Esophagus muscularis mucosa (tissue), 3 donors: ENCODE measurements at regions not wholly inside any gene's neighbourhood (a gene's known extent, or its start where the extent isn't known, plus 50 kb on each side); places are given as distances from the start of the nearest gene placed in this dataset.

Experiments used
- POLR2A ChIP-seq: fragments of 450-650 bp; IDR thresholded peaks from one replicate; pipeline ENCODE4 v1.6.1; 2017; ENCODE audit warnings: antibody characterized with exemption, moderate library complexity, mild to moderate bottlenecking, low read depth
- POLR2AphosphoS5 ChIP-seq, 2 donors: sonication (generic); formaldehyde crosslinking; IDR thresholded peaks; one replicate each; pipeline ENCODE4 v1.6.1; 2017; ENCODE audit warnings: antibody characterized with exemption in 2 of 2
- TF ChIP-seq, protein P1 (sequence below), 3 experiments: fragments of 200-600 bp in 2 of 3; fragments of 450-650 bp in 1 of 3; sonication (generic) in 2 of 3; IDR thresholded peaks; one replicate each; pipeline ENCODE4 v1.5.1; 2017 to 2019; ENCODE audit warnings: antibody characterized with exemption in 3 of 3, mild to moderate bottlenecking in 2 of 3, moderate library complexity in 1 of 3

DNA sequence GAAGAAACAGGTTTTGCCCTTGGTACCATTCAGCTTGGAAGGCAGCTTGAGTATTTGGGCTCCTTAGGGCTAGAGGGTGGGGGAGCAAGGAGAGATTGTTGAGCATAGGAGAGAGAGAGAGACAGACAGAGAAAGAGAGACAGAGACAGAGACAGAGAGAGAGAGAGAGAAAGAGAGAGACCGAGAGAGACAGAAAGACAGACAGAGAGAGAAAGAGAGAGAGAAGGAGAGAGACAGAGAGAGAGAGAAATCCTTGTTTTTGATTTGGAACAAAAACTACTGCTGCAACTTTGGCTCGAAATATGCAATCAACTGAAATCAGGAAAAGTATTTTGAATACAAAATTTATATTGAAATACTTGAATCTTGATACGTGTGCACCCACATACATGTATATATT lies 85.8 kb upstream of the ZNF536 start:
- TF ChIP-seq, protein P1, sequence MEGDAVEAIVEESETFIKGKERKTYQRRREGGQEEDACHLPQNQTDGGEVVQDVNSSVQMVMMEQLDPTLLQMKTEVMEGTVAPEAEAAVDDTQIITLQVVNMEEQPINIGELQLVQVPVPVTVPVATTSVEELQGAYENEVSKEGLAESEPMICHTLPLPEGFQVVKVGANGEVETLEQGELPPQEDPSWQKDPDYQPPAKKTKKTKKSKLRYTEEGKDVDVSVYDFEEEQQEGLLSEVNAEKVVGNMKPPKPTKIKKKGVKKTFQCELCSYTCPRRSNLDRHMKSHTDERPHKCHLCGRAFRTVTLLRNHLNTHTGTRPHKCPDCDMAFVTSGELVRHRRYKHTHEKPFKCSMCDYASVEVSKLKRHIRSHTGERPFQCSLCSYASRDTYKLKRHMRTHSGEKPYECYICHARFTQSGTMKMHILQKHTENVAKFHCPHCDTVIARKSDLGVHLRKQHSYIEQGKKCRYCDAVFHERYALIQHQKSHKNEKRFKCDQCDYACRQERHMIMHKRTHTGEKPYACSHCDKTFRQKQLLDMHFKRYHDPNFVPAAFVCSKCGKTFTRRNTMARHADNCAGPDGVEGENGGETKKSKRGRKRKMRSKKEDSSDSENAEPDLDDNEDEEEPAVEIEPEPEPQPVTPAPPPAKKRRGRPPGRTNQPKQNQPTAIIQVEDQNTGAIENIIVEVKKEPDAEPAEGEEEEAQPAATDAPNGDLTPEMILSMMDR (IDR thresholded peaks at IDR 0.05): no peak
- no peak for TF ChIP-seq POLR2A
- TF ChIP-seq POLR2AphosphoS5 (IDR thresholded peaks at IDR 0.05): no peak
